Dendritic cell treated with granulocyte-macrophage colony-stimulating factor and Interleukin-4, amounts not matched to agents 40 ng/mL and 50 ng/mL, for 4 days (primary cell): ENCODE measurements at regions not wholly inside any gene's neighbourhood (a gene's known extent, or its start where the extent isn't known, plus 50 kb on each side); places are given as distances from the start of the nearest gene placed in this dataset.

Experiments used
- H3K27ac Mint-ChIP-seq: one replicate; pipeline ENCODE4 v1.8.0; 2022; ENCODE audit warnings: mild to moderate bottlenecking, mixed read lengths
- H3K27me3 Mint-ChIP-seq: one replicate; pipeline ENCODE4 v1.8.0; 2022; ENCODE audit warnings: mild to moderate bottlenecking, mixed read lengths
- H3K36me3 Mint-ChIP-seq: one replicate; pipeline ENCODE4 v1.8.0; 2022; ENCODE audit warnings: low read depth, mixed read lengths
- H3K4me1 Mint-ChIP-seq: one replicate; pipeline ENCODE4 v1.8.0; 2022; ENCODE audit warnings: low read depth, mixed read lengths
- H3K4me3 Mint-ChIP-seq: one replicate; pipeline ENCODE4 v1.8.0; 2022; ENCODE audit warnings: mild to moderate bottlenecking, moderate library complexity, mixed read lengths
- H3K9me3 Mint-ChIP-seq: one replicate; pipeline ENCODE4 v1.8.0; 2022; ENCODE audit warnings: mixed read lengths
- intact Hi-C: fragments of 100-400 bp; cut with micrococcal nuclease; formaldehyde crosslinking; loops from one replicate; pipeline ENCODE4 v1.15.0; 2022

DNA sequence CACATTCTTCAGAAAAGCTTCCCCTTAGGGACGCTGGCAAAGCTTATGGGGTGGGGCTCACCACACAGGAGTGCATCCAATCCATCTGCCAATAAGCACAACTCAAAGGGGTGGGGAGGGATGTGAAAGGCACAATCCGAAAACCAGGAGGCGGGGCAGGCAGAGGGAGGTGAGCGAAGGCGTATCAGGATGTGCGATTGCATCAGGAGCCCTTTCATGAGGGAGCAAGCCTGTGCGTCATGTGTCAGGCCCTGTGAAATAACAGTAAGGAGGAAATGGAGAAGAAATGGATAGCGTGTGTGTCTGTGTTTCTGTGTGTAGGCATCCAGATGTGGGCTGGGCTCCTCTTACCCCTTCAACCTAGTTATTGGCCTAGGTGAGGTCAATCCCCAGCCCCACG lies 382.4 kb upstream of the CDH4 start:
- no peaks in the 10 kb centered on the region for H3K36me3 Mint-ChIP-seq

DNA sequence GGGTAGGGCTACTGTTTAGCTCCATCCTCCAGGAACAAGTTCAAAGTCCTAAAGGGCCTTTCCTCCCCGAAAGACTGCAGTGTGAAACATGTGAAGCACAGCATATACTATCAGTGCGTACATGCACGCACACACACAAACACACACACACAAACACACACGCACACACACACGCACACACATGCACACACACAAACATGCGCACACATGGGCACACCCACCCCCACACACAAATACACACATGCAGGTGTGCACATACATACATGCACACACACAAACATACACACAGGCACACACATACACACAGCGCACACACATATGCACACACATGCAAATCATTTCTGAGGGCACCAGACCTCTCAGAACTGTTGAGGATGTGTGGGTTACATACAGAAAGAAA lies 382.0 kb upstream of the CDH4 start:
- no peaks in the 10 kb centered on the region for H3K4me1 Mint-ChIP-seq
- no peaks in the 10 kb centered on the region for H3K27me3 Mint-ChIP-seq
- intact Hi-C loops: no loop called here
- H3K36me3 Mint-ChIP-seq: no peaks in the 10 kb centered on the region
- no peak overlapping the region for H3K4me3 Mint-ChIP-seq
- H3K27ac Mint-ChIP-seq: no peak overlapping the region
- no peaks in the 10 kb centered on the region for H3K9me3 Mint-ChIP-seq

More for the DNA sequence above, 382.4 kb upstream of the CDH4 start:
- no peaks in the 10 kb centered on the region for H3K4me1 Mint-ChIP-seq
- intact Hi-C loops: no loop called here
- no peak overlapping the region for H3K4me3 Mint-ChIP-seq
- H3K27me3 Mint-ChIP-seq: no peaks in the 10 kb centered on the region
- no peak overlapping the region for H3K27ac Mint-ChIP-seq
- no peaks in the 10 kb centered on the region for H3K9me3 Mint-ChIP-seq

DNA sequence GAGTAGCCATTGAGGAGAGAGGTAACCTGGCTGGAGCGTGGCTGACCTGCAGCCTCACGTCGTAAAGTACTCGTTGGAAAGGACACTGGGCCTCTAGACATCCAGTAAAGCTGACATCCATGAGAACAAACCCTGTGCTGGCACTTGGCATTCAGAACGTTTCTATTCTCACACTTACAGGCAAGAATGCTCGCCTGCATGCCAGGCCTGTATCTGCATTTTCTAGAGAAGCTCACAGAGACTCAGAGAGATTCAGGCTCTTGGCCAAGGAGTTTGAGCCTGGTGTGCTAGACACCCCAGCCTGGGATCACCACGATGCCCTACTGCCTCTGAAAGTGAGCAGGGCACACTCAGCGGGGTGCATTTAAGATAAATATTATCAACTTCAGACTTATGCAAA lies 379.8 kb upstream of the CDH4 start:
- H3K9me3 Mint-ChIP-seq: no peaks in the 10 kb centered on the region
- no peak overlapping the region for H3K27ac Mint-ChIP-seq
- no peak overlapping the region for H3K4me3 Mint-ChIP-seq
- no peaks in the 10 kb centered on the region for H3K36me3 Mint-ChIP-seq
- intact Hi-C loops: no loop called here
- H3K27me3 Mint-ChIP-seq: no peaks in the 10 kb centered on the region
- no peaks in the 10 kb centered on the region for H3K4me1 Mint-ChIP-seq

DNA sequence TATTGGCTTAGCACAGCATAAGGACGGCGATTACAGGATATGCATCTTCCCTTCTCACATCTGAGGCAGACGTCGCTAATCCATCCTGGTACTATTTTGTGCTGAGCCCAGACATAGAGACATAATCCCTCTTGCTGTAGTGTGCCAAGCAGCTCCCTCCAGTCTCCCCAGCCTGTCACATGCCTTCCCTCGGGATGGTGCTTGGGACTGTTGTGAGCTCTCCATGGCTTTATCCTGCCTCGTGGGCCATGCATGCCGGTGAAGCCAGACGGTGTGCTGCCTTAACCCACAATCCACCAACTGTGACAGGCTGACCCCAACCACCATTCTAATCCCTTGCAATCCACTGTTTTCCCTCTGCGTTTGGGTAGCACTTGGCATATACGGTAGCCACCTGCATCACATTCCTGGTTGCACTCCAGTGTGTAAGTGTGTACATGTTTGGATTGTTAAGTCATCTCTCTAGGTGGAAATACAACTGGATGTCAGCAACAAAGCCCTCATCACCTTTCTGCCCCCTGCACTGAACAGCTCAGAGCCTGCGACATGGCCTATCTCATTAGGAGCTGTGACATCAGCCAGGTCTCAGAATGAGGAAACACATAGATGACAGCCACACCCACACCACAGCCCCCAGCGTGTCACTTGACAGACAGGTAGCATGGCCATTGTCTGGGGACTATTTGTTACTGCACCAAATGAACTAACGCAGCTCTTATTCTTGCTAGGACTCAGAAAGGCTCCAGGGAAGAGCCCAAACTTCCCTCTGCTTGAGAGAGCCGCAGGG lies 374.8 kb upstream of the CDH4 start:
- no peaks in the 10 kb centered on the region for H3K9me3 Mint-ChIP-seq
- no peaks in the 10 kb centered on the region for H3K4me1 Mint-ChIP-seq
- H3K27ac Mint-ChIP-seq: no peak overlapping the region
- no peak overlapping the region for H3K4me3 Mint-ChIP-seq
- no peaks in the 10 kb centered on the region for H3K27me3 Mint-ChIP-seq
- no peaks in the 10 kb centered on the region for H3K36me3 Mint-ChIP-seq
- intact Hi-C loops: no loop called here

DNA sequence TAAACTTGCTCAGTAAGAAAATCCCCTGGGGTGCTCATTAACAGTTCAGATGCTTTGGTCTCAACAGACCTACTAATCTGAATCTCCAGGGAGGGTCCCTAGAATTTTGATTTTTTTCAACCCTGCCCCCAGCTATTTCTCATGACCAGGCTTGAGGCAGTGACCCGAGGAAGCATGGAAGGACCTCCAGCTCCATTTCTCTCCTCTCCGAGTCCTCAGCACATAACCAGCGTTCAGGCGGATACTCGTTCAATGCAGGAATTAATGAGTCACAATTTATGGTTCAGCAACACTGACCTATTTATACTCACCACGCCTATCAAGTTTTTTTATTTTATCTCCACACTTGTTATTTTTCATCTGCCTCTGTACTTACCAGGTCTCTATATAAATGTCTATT lies 369.2 kb upstream of the CDH4 start:
- Mint-ChIP-seq H3K4me1 (no peaks in the 10 kb centered on the region), H3K36me3 (no peaks in the 10 kb centered on the region), H3K9me3 (no peaks in the 10 kb centered on the region), H3K27ac (no peak overlapping the region), H3K4me3 (no peak overlapping the region), H3K27me3 (no peaks in the 10 kb centered on the region)
- intact Hi-C loops: no loop called here

DNA sequence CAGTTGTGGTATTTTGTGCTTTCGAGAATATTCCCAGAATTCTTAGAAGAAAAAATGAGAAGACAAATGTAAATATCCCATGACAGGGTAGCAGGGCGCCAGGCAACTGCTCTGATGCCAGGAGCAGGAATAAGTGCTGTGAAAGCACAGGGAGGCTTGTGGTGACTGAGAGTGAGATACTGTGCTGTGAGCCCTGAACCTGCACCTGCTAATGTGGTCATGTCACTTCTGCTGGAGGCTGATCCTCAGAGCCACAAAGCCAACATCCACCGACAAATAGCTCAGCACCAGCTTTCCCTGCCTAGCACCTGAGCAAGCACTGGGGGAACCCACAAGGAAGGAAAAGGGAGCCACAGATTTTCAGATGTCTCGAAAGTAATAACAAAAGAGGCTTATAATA lies 368.6 kb upstream of the CDH4 start:
- Mint-ChIP-seq H3K4me3 (no peak overlapping the region), H3K27me3 (no peaks in the 10 kb centered on the region), H3K9me3 (no peaks in the 10 kb centered on the region), H3K27ac (no peak overlapping the region), H3K4me1 (no peaks in the 10 kb centered on the region), H3K36me3 (no peaks in the 10 kb centered on the region)
- intact Hi-C loops: no loop called here

DNA sequence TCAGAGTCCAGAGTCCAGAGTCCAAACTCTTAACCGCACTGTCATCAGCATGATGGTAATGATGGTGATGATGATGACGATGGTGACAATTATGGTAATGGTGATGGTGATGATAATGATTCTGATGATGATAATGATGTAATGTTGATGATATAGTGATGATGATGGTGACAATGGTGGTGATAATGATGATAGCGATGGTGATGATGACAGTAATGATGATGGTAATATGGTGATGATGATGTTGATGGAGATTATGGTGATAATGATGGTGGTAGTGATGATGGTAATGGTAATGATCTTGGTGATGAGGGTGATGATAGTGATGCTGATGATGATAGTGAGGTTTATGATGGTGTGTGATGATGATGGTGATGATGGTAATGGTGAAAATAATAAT lies 367.8 kb upstream of the CDH4 start:
- H3K4me1 Mint-ChIP-seq: no peaks in the 10 kb centered on the region
- H3K36me3 Mint-ChIP-seq: no peaks in the 10 kb centered on the region
- intact Hi-C loops: no loop called here
- H3K9me3 Mint-ChIP-seq: no peaks in the 10 kb centered on the region
- H3K27ac Mint-ChIP-seq: no peak overlapping the region
- H3K27me3 Mint-ChIP-seq: no peaks in the 10 kb centered on the region
- no peak overlapping the region for H3K4me3 Mint-ChIP-seq

DNA sequence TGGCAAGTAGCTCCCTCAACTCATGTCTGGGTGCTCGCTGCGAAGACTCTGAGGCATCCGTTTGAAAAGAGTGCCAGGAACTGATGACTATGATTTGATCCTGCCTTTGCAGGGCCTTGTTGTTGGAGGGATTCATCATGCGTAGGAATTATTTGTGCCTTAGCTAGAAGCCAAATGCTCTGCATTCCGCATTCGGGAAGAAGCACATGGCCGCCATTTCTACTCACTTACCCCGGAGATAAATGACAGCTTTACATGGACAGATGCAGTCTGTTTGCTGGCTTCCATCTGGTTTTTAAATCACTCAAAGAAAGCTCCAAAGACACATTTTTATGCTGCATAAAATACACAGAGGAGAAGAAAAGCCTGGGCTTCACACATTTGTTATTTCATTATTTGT lies 363.3 kb upstream of the CDH4 start:
- intact Hi-C loops: no loop called here
- Mint-ChIP-seq H3K4me1 (no peaks in the 10 kb centered on the region), H3K27ac (no peak overlapping the region)

DNA sequence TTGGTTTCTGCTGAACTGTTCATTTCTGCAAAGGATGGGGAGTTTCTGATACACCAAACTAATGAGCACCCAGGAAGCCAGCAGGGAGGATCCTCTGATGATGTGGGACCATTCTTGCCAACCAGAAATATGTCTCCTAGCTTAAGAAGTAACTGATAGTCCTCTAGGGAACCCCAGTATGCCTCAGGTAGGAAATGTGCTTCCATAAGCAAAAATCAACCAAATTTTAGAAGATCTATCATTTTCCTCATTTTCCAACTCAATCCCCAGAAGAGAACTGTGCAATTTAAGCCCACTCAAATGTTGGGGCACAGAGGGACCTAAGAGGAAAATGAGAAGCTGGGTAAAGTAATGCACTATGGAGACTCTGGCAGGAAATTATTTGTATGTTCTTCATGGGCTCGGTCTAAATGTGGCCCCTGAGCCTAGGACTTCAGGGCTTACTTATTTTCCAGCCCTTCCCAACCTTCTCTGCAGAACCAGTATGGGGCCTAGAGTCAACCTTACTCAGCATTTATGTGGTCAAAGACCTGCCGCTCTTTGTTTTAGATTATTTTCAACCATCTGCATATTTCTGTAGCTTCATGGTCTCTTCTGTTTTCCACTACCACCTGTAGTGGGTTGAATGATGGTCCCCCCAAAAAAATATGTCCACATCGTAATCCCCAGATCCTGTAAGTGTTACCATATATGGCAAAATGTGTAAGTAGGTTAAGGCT lies 359.8 kb upstream of the CDH4 start:
- intact Hi-C loops: no loop called here
- H3K4me3 Mint-ChIP-seq: no peak overlapping the region
- no peaks in the 10 kb centered on the region for H3K9me3 Mint-ChIP-seq
- H3K36me3 Mint-ChIP-seq: no peaks in the 10 kb centered on the region
- H3K27me3 Mint-ChIP-seq: no peaks in the 10 kb centered on the region
- no peaks in the 10 kb centered on the region for H3K4me1 Mint-ChIP-seq
- H3K27ac Mint-ChIP-seq: no peak overlapping the region

More for the DNA sequence above, 363.3 kb upstream of the CDH4 start:
- Mint-ChIP-seq H3K9me3 (no peaks in the 10 kb centered on the region), H3K36me3 (no peaks in the 10 kb centered on the region), H3K27me3 (no peaks in the 10 kb centered on the region), H3K4me3 (no peak overlapping the region)

DNA sequence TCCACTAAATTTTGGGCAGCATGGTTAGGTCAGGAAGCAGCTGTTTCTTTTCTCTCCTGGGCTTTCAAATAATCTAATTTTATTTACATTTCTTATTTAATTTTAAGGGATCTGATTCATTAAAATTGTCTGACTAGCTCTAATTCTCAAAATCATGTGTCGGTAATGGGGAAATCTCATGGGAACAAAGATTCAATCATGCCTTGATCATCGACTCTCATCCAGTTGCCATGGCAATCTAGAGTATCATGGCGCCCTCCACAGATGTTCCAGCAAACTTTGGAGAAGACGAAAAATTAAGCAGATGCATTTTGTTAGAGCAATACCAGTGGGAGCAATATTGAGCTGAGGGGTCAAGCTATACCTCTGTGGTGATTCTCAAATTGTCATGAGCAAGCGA lies 358.0 kb upstream of the CDH4 start:
- no peaks in the 10 kb centered on the region for H3K27me3 Mint-ChIP-seq
- no peaks in the 10 kb centered on the region for H3K9me3 Mint-ChIP-seq
- H3K4me1 Mint-ChIP-seq: no peaks in the 10 kb centered on the region
- no peak overlapping the region for H3K27ac Mint-ChIP-seq
- H3K36me3 Mint-ChIP-seq: no peaks in the 10 kb centered on the region
- no peak overlapping the region for H3K4me3 Mint-ChIP-seq
- intact Hi-C loops: no loop called here

DNA sequence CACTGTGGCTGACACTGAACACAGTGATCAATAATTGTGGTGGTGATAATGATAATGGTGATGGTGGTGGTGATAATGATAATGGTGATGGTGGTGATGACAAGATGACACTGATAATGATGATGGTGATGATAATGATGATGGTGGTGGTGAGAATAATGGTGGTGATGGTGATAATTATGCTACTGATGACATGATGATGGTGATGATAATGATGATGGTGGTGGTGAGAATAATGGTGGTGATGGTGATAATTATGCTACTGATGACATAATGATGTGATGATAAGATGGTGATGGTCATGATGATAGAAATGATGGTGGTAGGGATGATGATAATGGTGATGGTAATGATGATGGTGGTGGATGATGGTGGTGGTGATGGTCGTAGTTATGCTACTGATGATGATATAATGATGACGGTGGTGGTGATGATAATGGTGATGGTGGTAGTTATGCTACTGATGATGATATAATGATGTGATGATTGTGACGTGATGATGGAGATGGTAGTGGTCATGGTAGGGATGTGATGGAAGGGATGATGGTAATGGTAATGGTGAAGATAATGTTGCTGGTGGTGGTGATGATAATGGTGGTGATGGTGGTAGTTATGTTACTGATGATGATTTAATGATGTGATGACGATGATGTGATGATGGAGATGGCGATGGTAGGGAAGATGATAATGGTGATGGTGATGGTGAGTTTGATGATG lies 356.5 kb upstream of the CDH4 start:
- H3K9me3 Mint-ChIP-seq: no peaks in the 10 kb centered on the region
- no peak overlapping the region for H3K27ac Mint-ChIP-seq
- H3K4me3 Mint-ChIP-seq: no peak overlapping the region
- no peaks in the 10 kb centered on the region for H3K27me3 Mint-ChIP-seq
- no peaks in the 10 kb centered on the region for H3K36me3 Mint-ChIP-seq
- H3K4me1 Mint-ChIP-seq: no peaks in the 10 kb centered on the region
- intact Hi-C loops: no loop called here

DNA sequence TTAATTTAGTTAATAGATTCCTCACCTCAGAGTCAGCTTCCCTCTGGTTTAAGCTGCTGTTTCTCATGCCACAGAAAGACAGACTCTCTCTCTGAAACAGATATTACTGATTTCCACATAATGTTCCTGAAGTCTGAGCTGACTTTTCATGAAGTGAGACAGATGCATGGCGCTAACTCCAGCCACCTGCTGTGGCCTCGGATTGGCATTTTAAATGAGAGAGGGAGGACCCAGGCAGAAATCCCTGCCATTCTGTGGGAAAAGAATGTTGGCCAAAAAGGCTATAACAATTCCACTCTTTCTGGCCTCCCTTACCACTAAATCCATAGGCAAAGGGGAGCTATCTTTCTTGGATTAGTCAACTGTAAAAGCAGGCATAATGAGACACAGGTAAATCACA lies 354.1 kb upstream of the CDH4 start:
- Mint-ChIP-seq H3K9me3 (peaks cover 15% of the 10 kb centered on the region), H3K27me3 (no peaks in the 10 kb centered on the region), H3K4me3 (no peak overlapping the region), H3K4me1 (no peaks in the 10 kb centered on the region), H3K36me3 (no peaks in the 10 kb centered on the region), H3K27ac (no peak overlapping the region)
- intact Hi-C loops: no loop called here

DNA sequence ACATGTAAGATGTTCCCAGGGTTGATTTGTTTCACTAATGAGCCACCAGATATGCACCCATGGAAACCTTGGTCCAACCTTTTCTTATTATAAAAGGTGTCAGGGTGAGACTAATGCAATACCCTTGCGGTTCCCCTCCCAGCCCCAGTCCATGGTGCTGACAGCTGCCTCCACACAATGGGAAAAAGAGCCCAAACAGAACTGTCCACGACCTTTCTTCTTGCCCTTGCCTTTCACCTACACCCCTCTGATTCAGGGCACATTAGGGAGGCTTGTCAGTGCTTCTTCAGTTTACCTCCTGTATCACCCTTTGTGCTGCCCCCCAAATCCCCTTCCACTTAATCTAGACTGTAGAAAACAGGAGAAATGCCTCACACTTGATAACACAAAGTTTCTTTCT lies 352.7 kb upstream of the CDH4 start:
- Mint-ChIP-seq H3K4me1 (no peaks in the 10 kb centered on the region), H3K36me3 (no peaks in the 10 kb centered on the region), H3K9me3 (peaks cover 15% of the 10 kb centered on the region), H3K4me3 (no peak overlapping the region), H3K27ac (no peak overlapping the region), H3K27me3 (no peaks in the 10 kb centered on the region)
- intact Hi-C loops: no loop called here

DNA sequence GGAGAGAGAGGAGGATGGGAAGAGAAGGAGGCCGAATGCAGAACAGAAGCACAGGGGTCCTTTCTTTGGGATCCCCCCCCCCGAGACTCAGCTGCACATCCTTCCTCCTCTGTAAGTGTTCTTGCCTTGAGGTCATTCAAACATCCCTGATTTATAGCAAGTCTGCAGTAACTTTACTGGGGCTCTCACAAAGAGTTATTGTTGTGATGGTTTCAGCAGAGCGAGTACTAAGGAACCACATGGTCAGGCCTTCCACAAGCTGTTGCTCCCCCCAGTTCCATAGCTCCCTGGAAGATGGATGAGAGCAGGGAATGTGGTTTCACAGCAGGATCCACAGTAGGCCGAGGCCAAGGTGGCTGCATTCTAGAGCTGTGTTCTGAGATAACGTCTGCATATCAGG lies 351.4 kb upstream of the CDH4 start:
- Mint-ChIP-seq H3K4me3 (no peak overlapping the region), H3K36me3 (no peaks in the 10 kb centered on the region), H3K4me1 (no peaks in the 10 kb centered on the region), H3K27ac (no peak overlapping the region), H3K9me3 (peaks cover 15% of the 10 kb centered on the region), H3K27me3 (no peaks in the 10 kb centered on the region)
- intact Hi-C loops: no loop called here
